CD4-positive, alpha-beta T cell treated with Interleukin-6 at 100 ng/mL for 8 hours (primary cell): ENCODE measurements at regions not wholly inside any gene's neighbourhood (a gene's known extent, or its start where the extent isn't known, plus 50 kb on each side); places are given as distances from the start of the nearest gene placed in this dataset.

Source experiments
- DNase-seq: peaks from one replicate; pipeline ENCODE4 v3.0.0-alpha.2; 2020; ENCODE audit warnings: mixed read lengths, low spot score

GRCh38 chr14:65224799-65225198 is 122.5 kb upstream of the MAX start:
- no peak for DNase-seq

DNA sequence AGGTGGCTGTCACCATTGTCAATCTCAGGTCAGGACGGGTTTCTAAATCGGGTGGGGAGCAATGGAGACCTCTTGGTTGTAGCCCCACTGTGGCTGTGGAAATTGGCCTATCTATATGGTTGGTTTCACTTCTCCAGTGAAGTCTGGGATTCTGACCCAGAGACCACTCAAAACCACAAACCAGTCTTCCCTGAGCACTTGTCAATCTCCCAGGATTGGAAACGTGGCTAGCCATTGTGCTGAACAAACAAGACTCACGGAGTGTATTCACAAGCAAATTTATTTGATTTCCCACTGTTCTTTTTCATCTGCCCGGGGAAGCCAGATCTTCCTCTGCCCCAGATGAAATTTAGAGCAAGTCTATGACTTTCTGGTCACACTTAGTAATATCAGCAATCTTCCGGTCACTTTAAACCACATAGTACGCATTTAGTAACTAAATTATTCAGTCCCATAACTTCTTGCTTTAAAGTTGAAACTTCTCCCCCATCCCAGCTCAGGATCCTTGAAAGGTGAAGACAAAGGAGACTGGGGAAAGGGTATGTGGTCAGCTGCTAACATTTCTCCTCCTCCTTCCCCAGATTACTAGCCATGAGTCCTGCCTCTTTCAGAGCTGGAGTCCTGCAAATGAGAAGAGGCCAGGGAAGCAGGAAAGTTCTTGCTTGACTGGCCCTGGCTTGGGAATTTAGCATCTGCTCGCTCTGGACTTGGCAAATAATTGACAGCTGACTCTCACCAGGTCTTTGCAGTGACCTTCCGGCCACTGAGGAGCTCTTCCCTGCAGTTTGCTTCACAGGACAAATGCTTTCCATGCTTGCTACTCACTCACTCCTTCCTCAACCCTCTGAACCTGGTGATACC is 123.2 kb upstream of the MAX start:
- DNase-seq = no peak

DNA sequence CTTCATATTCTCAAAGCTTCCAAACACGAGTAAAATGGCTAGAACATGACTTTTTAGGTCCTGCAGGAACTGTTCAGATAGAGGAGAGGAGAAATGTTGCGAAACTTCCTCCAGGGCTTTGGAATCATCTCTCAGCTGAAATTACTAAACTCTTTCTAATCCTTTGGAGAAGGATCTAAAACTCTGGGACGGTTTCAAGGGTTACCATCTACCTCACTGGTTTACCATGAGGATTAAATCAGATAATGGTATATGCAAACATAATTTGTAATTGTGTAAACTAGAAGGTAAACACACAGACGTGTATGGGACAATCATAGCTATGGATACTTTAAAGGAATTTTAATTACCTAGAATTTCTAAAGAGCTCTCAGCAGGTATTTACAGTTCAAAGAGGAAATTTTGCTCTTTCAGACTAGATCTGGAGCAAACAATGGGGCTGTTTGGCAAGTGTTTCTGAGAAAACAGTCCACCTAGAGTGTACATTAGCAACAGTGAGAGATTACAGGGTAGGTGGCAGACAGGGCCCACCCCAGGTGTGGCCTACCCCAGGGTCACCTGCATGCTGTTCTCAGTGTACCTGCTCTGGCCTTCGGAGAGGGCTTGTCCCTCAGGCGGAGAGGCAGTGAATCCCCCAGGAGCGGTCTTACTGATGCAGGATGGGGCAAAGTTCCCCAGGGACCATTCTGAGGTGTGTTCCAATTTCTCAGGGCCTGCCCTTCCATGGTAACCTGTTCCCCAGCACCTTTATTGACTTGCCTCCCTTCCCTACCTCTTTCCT is 124.7 kb upstream of the MAX start:
- DNase-seq = no peak

GRCh38 chr14:65228436-65228835 is 126.1 kb upstream of the MAX start:
- no peak for DNase-seq

DNA sequence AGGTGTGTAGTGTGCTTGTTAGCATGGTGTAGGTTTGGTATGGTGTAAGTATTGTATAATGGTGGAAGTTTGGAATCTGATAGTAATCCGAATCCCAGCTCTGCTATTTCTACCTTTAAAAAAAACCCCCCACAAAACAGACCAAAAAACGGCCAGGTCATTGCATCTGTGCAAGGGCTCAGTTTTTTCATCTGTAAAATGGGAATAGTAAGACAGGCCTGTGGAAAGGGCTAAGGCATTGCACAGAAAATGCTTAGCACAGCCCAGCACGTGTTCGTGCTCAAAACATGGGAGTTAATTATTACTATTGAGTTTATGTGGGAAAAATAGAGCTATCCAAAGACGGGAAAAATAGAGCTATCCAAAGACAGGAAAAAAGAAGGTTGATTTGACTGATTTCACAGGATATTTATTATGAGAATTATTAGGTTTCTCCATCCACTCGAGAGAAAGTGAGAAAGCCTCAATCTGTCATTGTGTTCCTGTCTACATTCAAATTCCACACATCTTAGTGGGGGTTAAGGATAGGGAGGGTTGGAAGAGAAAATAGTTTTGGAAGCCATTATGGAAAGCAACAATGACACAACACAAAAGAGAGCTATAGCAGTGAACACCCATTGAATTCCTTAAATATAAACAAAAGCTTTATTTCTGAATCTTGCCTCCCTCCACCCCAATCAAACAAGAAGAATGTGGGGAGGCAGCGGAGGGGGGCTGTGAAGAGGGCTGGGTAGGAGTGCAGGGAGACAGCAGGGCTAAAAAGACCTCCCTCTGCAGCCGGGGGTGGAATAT is 126.8 kb upstream of the MAX start:
- no peak for DNase-seq

DNA sequence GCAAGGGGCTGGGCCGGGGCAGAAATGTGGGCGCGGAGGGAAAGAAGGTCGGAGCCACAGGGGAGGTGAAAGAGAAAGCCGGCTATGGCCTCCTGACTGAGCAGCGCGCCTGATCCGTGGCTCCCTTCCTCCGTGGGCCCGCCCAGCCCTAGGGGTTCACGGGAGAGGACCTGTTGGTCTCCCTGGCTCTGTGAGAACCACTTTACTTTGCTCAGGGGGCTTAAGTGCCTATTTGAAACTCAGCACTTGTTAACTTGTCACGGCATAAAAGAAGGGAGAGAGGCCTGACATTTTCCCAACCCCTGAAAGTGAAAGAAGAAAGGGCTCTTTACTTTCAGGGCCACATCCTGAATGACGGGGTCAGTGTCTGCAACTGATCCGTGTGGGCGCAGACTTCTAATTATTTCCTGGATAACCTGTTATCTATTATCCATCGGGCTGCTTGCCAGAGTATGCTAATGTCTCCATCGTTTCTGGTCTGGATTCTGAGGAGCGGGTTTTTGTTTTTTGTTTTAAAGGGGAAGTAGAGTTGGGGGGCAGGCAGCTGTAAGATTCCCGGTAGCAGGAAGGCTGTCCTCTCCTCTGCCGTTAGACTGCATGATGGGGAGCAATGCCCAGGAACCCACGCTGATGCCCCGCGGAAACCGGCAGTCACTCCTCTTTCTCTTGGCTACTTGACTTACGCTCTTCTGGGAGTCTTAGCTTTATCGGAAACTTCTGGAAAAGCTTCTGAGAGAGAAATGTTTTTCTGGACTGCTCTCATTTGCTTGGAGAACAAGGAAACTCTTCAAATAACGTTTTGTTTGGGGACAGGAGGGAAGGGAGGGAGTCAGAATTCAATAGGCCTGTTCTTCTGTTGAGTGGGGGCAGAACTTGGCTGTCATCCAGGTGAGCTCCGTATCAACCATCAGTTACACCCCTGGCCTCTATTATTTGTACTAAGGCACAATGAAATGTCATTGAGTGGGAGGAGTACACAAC is 127.7 kb upstream of the MAX start:
- peak; percentile 36 for DNase-seq

GRCh38 chr14:65231286-65231980 is 129.1 kb upstream of the MAX start:
- no peak for DNase-seq

- no peak for DNase-seq
These were observed 132.5 kb upstream of the MAX start for GRCh38 chr14:65234752-65235361.

DNA sequence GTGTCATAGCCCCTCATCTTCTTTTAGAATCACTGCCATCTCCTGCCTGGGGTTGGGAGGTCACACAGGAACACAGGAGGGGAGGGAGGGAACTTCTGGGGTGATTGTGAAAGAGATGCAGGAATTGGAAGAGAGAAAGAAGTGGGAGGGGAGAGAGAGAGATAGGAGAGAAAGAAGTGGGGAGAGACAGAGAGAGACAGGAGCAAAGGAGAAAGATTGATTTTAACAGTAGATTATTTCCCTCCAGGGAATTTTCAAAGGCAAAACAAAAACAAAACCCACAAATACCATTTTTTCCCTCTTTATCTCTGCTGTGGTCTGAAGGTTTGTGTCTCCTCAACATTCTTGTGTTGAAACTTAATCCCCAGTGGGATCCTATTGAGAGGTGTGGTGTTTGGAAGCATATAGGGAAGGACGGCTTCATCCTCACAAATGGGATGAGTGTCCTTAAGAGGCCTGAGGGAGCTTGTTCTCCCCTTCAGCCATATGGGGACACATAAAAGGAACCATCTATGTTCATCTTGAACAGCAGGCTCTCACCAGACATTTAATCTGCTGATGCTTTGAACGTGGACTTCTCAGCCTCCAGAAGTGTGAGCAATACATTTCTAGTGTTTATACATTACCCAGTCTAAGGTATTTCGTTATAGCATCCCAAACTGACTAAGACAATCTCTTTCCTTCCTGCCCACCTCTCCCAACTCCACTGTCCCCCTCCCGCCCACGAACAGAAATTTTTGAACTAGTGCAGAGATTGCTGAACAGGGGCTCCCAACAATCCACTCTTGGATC is 134.9 kb upstream of the MAX start:
- DNase-seq = no peak

- no peak for DNase-seq
These were observed 135.6 kb upstream of the MAX start for GRCh38 chr14:65237941-65238340.

DNA sequence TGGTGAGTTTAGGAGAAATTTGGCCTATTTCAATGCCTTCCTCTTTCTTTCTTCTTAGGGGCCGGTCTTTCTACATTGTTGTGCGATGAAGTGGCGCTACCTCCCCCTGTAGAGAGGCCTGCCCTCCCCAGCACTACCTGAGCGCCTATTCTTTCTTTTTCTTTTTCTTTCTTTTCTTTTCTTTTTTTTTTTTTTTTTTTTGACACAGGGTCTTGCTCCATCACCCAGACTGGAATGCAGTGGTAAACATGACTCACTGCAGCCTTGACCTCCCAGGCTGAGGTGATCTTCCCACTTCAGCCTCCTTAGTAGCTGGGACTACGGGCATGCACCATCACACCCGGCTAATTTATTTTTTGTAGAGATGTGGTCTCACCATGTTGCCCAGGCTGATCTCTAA is 136.1 kb upstream of the MAX start:
- DNase-seq = no peak

- no peak for DNase-seq
These were observed 137.0 kb upstream of the MAX start for GRCh38 chr14:65239143-65239937.

DNA sequence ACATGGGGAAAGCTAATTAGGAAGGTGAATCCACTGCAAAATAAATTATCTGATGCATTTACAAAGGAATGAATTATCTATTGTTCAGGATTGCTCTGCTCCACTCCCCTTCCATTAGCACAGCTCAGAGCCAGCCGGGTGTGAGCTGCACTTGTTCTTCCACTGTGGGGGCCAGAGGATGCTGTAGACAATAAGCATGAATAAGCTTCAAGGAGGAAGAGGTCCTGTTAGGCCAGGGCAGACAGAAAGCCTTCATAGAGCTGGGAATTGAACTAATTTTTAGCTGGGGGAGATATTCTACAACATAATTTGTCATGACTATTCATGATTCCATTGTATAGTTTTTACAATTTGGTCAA is 137.6 kb upstream of the MAX start:
- no peak for DNase-seq

DNA sequence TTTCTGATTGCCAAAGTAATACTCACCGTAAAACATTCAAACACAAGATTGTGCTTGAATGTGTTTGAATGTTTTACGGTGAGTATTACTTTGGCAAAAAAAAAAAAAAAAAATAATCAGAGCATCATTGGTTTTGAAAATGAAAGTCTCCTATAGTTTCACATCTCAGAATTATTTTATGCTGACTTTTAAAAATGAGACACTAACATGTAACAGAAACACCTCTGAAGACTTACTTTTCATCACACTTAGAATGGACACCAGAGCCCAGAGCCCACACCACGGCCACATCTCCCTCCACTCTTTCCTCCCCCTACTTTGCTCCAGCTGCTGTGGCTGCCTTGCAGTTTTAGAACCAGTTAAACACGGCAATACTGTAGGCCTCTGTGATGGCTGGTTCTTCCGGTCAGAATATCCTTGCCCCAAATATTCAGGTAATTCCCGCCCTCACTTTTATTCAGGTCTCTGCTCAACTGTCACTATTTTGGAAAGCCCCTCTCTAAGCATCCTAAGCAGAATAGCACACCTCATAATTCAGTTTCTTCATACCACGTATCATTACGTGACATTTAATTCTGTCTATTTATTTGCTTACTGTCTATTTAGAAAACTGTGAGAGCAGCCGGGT is 138.9 kb upstream of the MAX start:
- no peak for DNase-seq

GRCh38 chr14:65242732-65243134 is 140.4 kb upstream of the MAX start:
- no peak for DNase-seq

GRCh38 chr14:65243766-65244442 is 141.6 kb upstream of the MAX start:
- peak; percentile 49 for DNase-seq

GRCh38 chr14:65249471-65250161 is 147.3 kb upstream of the MAX start:
- no peak for DNase-seq
